Activated naive CD4-positive, alpha-beta T cell treated with anti-CD3 and anti-CD28 coated beads, Interleukin-2, amount 10 ng/mL, durations not matched to agents 7 days and 5 days (primary cell): ENCODE measurements at regions not wholly inside any gene's neighbourhood (a gene's known extent, or its start where the extent isn't known, plus 50 kb on each side); places are given as distances from the start of the nearest gene placed in this dataset.
"Not testable (repeated sequence)": the region's sequence is repeated elsewhere in the genome, so short reads cannot be mapped to it uniquely, and the experiment has no call there.

Experiments
- CTCF ChIA-PET: fragments of 350-600 bp; sonication (Branson Sonifier 250); formaldehyde crosslinking; loops from one replicate; lab custom pipeline; 2021; ENCODE audit warnings: antibody characterized with exemption; lab: Charles Lee
- DNase-seq: peaks from one replicate; pipeline ENCODE4 v3.0.0-alpha.2; 2020
- H3K27ac Mint-ChIP-seq: one replicate; pipeline ENCODE4 v1.8.0; 2021; ENCODE audit warnings: mild to moderate bottlenecking, moderate library complexity, mixed read lengths
- H3K27me3 Mint-ChIP-seq: one replicate; pipeline ENCODE4 v1.8.0; 2021; ENCODE audit warnings: mild to moderate bottlenecking, mixed read lengths
- H3K36me3 Mint-ChIP-seq: one replicate; pipeline ENCODE4 v1.8.0; 2021; ENCODE audit warnings: mixed read lengths
- H3K4me1 Mint-ChIP-seq: one replicate; pipeline ENCODE4 v1.8.0; 2021; ENCODE audit warnings: mixed read lengths
- H3K4me3 Mint-ChIP-seq: one replicate; pipeline ENCODE4 v1.8.0; 2021; ENCODE audit warnings: mild to moderate bottlenecking, moderate library complexity, mixed read lengths
- H3K9me3 Mint-ChIP-seq: one replicate; pipeline ENCODE4 v1.8.0; 2021; ENCODE audit warnings: mixed read lengths

DNA sequence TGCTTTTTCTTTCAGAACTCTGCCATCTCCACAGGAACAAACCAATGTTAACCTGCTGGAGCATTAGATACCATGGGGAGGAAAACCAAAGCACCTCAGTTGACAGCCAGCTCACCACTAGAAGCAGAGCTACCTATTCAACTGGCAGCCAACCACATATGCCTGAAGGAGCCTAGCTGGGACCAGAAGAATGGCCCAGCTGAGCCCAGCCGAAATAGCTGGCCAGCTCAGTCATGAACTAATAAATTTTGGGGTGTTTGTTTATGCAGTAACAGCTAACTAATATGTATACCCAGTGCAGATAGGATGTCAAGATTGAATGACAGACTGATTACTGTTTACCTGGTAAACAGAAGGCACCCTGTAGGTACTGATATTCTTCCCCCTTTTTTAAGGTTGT, 1117.5 kb downstream of the TBL1XR1 start:
- no peak overlapping the region for H3K4me3 Mint-ChIP-seq
- DNase-seq: no peak
- no peaks in the 10 kb centered on the region for H3K4me1 Mint-ChIP-seq
- H3K9me3 Mint-ChIP-seq: peaks cover 9% of the 10 kb centered on the region
- H3K27ac Mint-ChIP-seq: no peak overlapping the region
- CTCF ChIA-PET: no interaction called here
- no peaks in the 10 kb centered on the region for H3K36me3 Mint-ChIP-seq
- H3K27me3 Mint-ChIP-seq: no peaks in the 10 kb centered on the region

- Mint-ChIP-seq H3K27me3 (no peaks in the 10 kb centered on the region), H3K4me1 (no peaks in the 10 kb centered on the region), H3K36me3 (no peaks in the 10 kb centered on the region), H3K9me3 (peaks cover 11% of the 10 kb centered on the region), H3K4me3 (no peak overlapping the region), H3K27ac (no peak overlapping the region)
- DNase-seq: no peak
- CTCF ChIA-PET: no interaction called here
Measured at GRCh38 chr3:176078906-176079305, 1118.4 kb downstream of the TBL1XR1 start.

- no peaks in the 10 kb centered on the region for H3K27me3 Mint-ChIP-seq
- no peak overlapping the region for H3K27ac Mint-ChIP-seq
- CTCF ChIA-PET: no interaction called here
- no peak overlapping the region for H3K4me3 Mint-ChIP-seq
- H3K4me1 Mint-ChIP-seq: no peaks in the 10 kb centered on the region
- DNase-seq: no peak
- no peaks in the 10 kb centered on the region for H3K36me3 Mint-ChIP-seq
- H3K9me3 Mint-ChIP-seq: peaks cover 11% of the 10 kb centered on the region
Measured at GRCh38 chr3:176075491-176075890, 1121.8 kb downstream of the TBL1XR1 start.

- Mint-ChIP-seq H3K4me3 (no peak overlapping the region), H3K9me3 (peaks cover 11% of the 10 kb centered on the region), H3K4me1 (no peaks in the 10 kb centered on the region), H3K27ac (no peak overlapping the region), H3K27me3 (no peaks in the 10 kb centered on the region), H3K36me3 (no peaks in the 10 kb centered on the region)
- DNase-seq: no peak
- CTCF ChIA-PET: no interaction called here
Measured at GRCh38 chr3:176075046-176075445, 1122.2 kb downstream of the TBL1XR1 start.

- Mint-ChIP-seq H3K4me3 (no peak overlapping the region), H3K27me3 (no peaks in the 10 kb centered on the region), H3K36me3 (no peaks in the 10 kb centered on the region), H3K27ac (no peak overlapping the region), H3K9me3 (peaks cover 11% of the 10 kb centered on the region), H3K4me1 (no peaks in the 10 kb centered on the region)
- CTCF ChIA-PET: no interaction called here
- no peak for DNase-seq
Measured at GRCh38 chr3:176074096-176074495, 1123.2 kb downstream of the TBL1XR1 start.

GRCh38 chr3:176071943-176072342, 1125.3 kb downstream of the TBL1XR1 start:
- no peak for DNase-seq
- H3K4me3 Mint-ChIP-seq: no peak overlapping the region
- CTCF ChIA-PET: no interaction called here
- no peaks in the 10 kb centered on the region for H3K36me3 Mint-ChIP-seq
- H3K9me3 Mint-ChIP-seq: peaks cover 11% of the 10 kb centered on the region
- H3K27me3 Mint-ChIP-seq: no peaks in the 10 kb centered on the region
- no peaks in the 10 kb centered on the region for H3K4me1 Mint-ChIP-seq
- H3K27ac Mint-ChIP-seq: no peak overlapping the region

DNA sequence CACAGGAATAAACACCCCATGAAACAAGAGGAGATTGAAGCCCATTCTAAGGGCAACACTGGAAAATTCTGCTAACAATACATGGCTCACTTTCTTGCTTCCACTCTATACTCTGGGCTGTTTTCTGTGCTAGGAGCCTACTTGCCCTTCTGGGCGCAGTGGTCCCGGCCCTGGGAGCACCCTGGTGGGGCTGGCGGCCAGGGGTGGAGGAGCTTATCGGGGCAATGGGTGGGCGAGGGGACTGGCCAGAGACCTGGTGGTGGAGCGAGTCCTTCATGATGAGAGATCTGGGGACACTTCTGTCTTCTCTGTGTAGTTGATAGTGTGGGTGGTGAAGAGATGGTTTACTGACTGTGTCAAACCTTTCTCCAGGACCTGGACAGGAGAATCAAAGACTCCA, 1128.5 kb downstream of the TBL1XR1 start:
- DNase-seq: no peak
- Mint-ChIP-seq H3K4me3 (no peak overlapping the region), H3K27me3 (no peaks in the 10 kb centered on the region), H3K4me1 (no peaks in the 10 kb centered on the region), H3K9me3 (peaks cover 3% of the 10 kb centered on the region), H3K27ac (no peak overlapping the region), H3K36me3 (no peaks in the 10 kb centered on the region)
- CTCF ChIA-PET: no interaction called here

- Mint-ChIP-seq H3K27me3 (no peaks in the 10 kb centered on the region), H3K27ac (no peak overlapping the region)
- CTCF ChIA-PET: no interaction called here
Measured at GRCh38 chr3:176058856-176059255, 1138.4 kb downstream of the TBL1XR1 start.

DNA sequence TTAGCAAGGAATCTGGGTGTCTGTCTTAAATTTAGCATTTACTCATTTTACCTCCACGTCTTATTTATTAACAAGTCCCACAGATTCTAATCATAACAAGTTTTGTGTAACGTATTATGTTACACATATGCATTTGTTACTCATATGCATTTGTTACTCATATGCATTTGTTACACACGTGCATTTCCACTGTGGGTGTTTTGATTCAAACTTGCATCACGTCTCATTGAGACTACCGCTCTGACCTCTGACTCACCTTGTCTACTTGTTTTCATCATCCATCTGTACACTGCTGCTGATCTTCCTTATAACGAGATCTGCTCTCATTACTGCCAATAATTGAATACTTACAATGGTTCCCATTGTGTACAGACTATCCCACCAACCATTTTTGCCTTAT, 1141.4 kb downstream of the TBL1XR1 start:
- Mint-ChIP-seq H3K36me3 (no peaks in the 10 kb centered on the region), H3K4me3 (no peak overlapping the region), H3K27ac (no peak overlapping the region), H3K4me1 (no peaks in the 10 kb centered on the region), H3K27me3 (no peaks in the 10 kb centered on the region), H3K9me3 (peaks cover 4% of the 10 kb centered on the region)
- CTCF ChIA-PET: no interaction called here
- DNase-seq: no peak

More at GRCh38 chr3:176058856-176059255, 1138.4 kb downstream of the TBL1XR1 start:
- no peak for DNase-seq
- Mint-ChIP-seq H3K9me3 (peaks cover 4% of the 10 kb centered on the region), H3K4me3 (no peak overlapping the region), H3K36me3 (no peaks in the 10 kb centered on the region), H3K4me1 (no peaks in the 10 kb centered on the region)

- no peak overlapping the region for H3K4me3 Mint-ChIP-seq
- peaks cover 5% of the 10 kb centered on the region for H3K9me3 Mint-ChIP-seq
- CTCF ChIA-PET: no interaction called here
- DNase-seq: no peak
- no peaks in the 10 kb centered on the region for H3K36me3 Mint-ChIP-seq
- no peaks in the 10 kb centered on the region for H3K27me3 Mint-ChIP-seq
- H3K27ac Mint-ChIP-seq: no peak overlapping the region
- no peaks in the 10 kb centered on the region for H3K4me1 Mint-ChIP-seq
Measured at GRCh38 chr3:176051766-176052165, 1145.5 kb downstream of the TBL1XR1 start.

GRCh38 chr3:176046703-176047102, 1150.6 kb downstream of the TBL1XR1 start:
- Mint-ChIP-seq H3K27ac (no peak overlapping the region), H3K4me1 (no peaks in the 10 kb centered on the region), H3K36me3 (no peaks in the 10 kb centered on the region), H3K27me3 (no peaks in the 10 kb centered on the region), H3K4me3 (no peak overlapping the region), H3K9me3 (peaks cover 4% of the 10 kb centered on the region)
- no peak for DNase-seq
- CTCF ChIA-PET: no interaction called here

DNA sequence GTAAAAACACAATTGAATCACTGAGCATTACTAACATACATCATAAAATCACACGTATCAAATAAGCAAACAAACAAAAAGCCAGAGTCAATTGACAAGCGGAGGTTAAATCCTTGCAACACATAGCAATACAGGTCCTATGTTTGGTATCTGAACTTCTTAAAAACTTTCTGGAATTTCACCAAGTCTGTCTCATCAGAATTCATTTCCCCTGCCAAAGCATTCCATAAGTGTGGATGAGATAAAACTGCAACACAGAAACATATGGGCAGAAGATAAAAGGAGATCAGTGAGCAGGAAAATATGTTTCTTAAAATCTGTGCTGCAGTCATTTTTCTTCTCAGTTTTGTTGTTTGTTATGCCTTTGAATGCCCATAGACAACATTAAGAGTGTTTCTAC, 1155.5 kb downstream of the TBL1XR1 start:
- Mint-ChIP-seq H3K27me3 (no peaks in the 10 kb centered on the region), H3K27ac (no peak overlapping the region), H3K9me3 (peaks cover 3% of the 10 kb centered on the region), H3K4me3 (no peak overlapping the region), H3K4me1 (no peaks in the 10 kb centered on the region), H3K36me3 (no peaks in the 10 kb centered on the region)
- CTCF ChIA-PET: no interaction called here
- DNase-seq: no peak

GRCh38 chr3:176041185-176041584, 1156.1 kb downstream of the TBL1XR1 start:
- peaks cover 3% of the 10 kb centered on the region for H3K9me3 Mint-ChIP-seq
- no peaks in the 10 kb centered on the region for H3K27me3 Mint-ChIP-seq
- no peak for DNase-seq
- no peak overlapping the region for H3K27ac Mint-ChIP-seq
- H3K4me1 Mint-ChIP-seq: no peaks in the 10 kb centered on the region
- CTCF ChIA-PET: no interaction called here
- H3K36me3 Mint-ChIP-seq: no peaks in the 10 kb centered on the region
- H3K4me3 Mint-ChIP-seq: no peak overlapping the region

DNA sequence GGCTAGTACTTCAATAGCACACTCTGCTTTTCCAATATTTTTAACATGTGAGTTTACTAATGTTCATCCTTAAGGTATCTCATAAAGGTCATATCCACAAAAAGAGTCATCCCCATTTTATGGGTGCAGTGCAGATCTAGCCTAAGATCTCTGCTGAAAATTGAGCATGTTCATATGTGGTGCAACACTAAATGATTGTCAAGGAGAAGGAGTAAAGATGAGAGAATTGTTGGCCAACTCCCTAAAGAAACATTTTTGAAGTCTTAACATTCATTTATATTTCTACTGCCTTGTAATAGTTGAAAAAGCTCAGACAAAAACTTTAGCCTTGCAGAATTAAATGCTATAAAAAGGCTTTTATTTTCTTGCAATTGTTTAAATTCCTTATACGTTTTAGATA, 1159.6 kb downstream of the TBL1XR1 start:
- Mint-ChIP-seq H3K36me3 (no peaks in the 10 kb centered on the region), H3K9me3 (peaks cover 5% of the 10 kb centered on the region), H3K4me3 (no peak overlapping the region), H3K27ac (no peak overlapping the region), H3K4me1 (no peaks in the 10 kb centered on the region), H3K27me3 (no peaks in the 10 kb centered on the region)
- DNase-seq: no peak
- CTCF ChIA-PET: no interaction called here

DNA sequence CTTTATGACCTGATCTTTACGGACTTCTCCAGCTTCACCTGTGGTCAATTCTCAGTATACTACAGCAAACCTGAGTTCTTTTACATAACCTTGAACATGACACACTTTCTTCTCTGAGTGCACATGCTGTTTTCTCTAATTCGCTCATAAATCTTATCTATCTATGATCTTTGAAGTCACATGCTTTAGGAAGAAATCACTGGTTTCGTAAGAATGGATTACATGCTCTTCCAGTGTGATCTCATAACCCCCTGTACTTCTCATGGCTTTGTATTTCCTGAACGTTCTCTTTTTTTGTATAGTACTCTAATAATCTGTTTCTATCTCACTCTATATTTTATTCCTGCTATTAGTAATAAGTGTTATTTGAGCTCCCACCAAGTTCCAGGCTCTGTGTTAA, 1165.2 kb downstream of the TBL1XR1 start:
- Mint-ChIP-seq H3K27ac (no peak overlapping the region), H3K36me3 (no peaks in the 10 kb centered on the region), H3K27me3 (no peaks in the 10 kb centered on the region), H3K9me3 (peaks cover 9% of the 10 kb centered on the region), H3K4me3 (no peak overlapping the region), H3K4me1 (no peaks in the 10 kb centered on the region)
- CTCF ChIA-PET: no interaction called here
- no peak for DNase-seq

GRCh38 chr3:176016203-176016602, 1157.1 kb downstream of the NAALADL2 start:
- DNase-seq, H3K4me1 Mint-ChIP-seq, H3K4me3 Mint-ChIP-seq, H3K27ac Mint-ChIP-seq, CTCF ChIA-PET, H3K27me3 Mint-ChIP-seq, H3K9me3 Mint-ChIP-seq, H3K36me3 Mint-ChIP-seq: not testable (repeated sequence)
